HG03378 (cell line): ENCODE measurements at regions not wholly inside any gene's neighbourhood (a gene's known extent, or its start where the extent isn't known, plus 50 kb on each side); places are given as distances from the start of the nearest gene placed in this dataset.

Experiments used
- ATAC-seq: cut with Tn5 transposase; IDR thresholded peaks from one replicate; pipeline ENCODE4 v1.9.1; 2021; ENCODE audit warnings: mild to moderate bottlenecking, moderate library complexity; ENCODE audit not compliant: unreplicated experiment

GRCh38 chr5:68953875-68954617, 139.8 kb upstream of the SLC30A5 start:
- no peak for ATAC-seq

GRCh38 chr5:68954618-68954910, 139.2 kb upstream of the SLC30A5 start:
- ATAC-seq, result no peak

GRCh38 chr5:68957591-68957990, 136.2 kb upstream of the SLC30A5 start:
- no peak for ATAC-seq

GRCh38 chr5:68958428-68958827, 135.4 kb upstream of the SLC30A5 start:
- ATAC-seq, result no peak

GRCh38 chr5:68960456-68960855, 133.4 kb upstream of the SLC30A5 start:
- ATAC-seq, result no peak

GRCh38 chr5:68960961-68961360, 132.9 kb upstream of the SLC30A5 start:
- no peak for ATAC-seq

GRCh38 chr5:68961762-68962161, 132.1 kb upstream of the SLC30A5 start:
- ATAC-seq, result no peak

- ATAC-seq, result no peak
Observed at GRCh38 chr5:68962757-68963484, 130.9 kb upstream of the SLC30A5 start.

GRCh38 chr5:68964679-68965078, 129.1 kb upstream of the SLC30A5 start:
- no peak for ATAC-seq

- ATAC-seq, result no peak
Observed at GRCh38 chr5:68965926-68966325, 127.9 kb upstream of the SLC30A5 start.

GRCh38 chr5:68966596-68966995, 127.2 kb upstream of the SLC30A5 start:
- no peak for ATAC-seq

GRCh38 chr5:68968429-68968828, 125.4 kb upstream of the SLC30A5 start:
- no peak for ATAC-seq

GRCh38 chr5:68970617-68971016, 123.2 kb upstream of the SLC30A5 start:
- ATAC-seq, result no peak

GRCh38 chr5:68973696-68974095, 120.1 kb upstream of the SLC30A5 start:
- ATAC-seq, result no peak

- ATAC-seq, result no peak
Observed at GRCh38 chr5:68983043-68983442, 110.8 kb upstream of the SLC30A5 start.

- ATAC-seq, result no peak
Observed at GRCh38 chr5:68983959-68984358, 109.9 kb upstream of the SLC30A5 start.

GRCh38 chr5:68991279-68992084, 102.3 kb upstream of the SLC30A5 start:
- ATAC-seq, result no peak

- ATAC-seq, result no peak
Observed at GRCh38 chr5:68994645-68995044, 99.2 kb upstream of the SLC30A5 start.

- ATAC-seq, result no peak
Observed at GRCh38 chr5:68995845-68996545, 97.8 kb upstream of the SLC30A5 start.

GRCh38 chr5:68999181-68999580, 94.6 kb upstream of the SLC30A5 start:
- ATAC-seq, result no peak

- no peak for ATAC-seq
Observed at GRCh38 chr5:69000216-69000919, 93.4 kb upstream of the SLC30A5 start.
